M059J (cell line): ENCODE measurements at regions not wholly inside any gene's neighbourhood (a gene's known extent, or its start where the extent isn't known, plus 50 kb on each side); places are given as distances from the start of the nearest gene placed in this dataset.
"Not testable (repeated sequence)": the region's sequence is repeated elsewhere in the genome, so short reads cannot be mapped to it uniquely, and the experiment has no call there.

Experiments
- DNase-seq: peaks from one replicate; pipeline ENCODE4 v3.0.0-alpha.2; 2012; ENCODE audit warnings: low read depth

- no peak for DNase-seq
Measured at GRCh38 chr1:212495766-212496494, 63.2 kb downstream of the NENF start.

- no peak for DNase-seq
Measured at GRCh38 chr1:212496682-212497081, 64.0 kb downstream of the NENF start.

GRCh38 chr1:212497553-212497952, 64.8 kb downstream of the NENF start:
- no peak for DNase-seq

GRCh38 chr1:212498283-212499040, 65.7 kb downstream of the NENF start:
- peak; percentile 67 for DNase-seq

- no peak for DNase-seq
Measured at GRCh38 chr1:212500351-212500750, 67.6 kb downstream of the NENF start.

- no peak for DNase-seq
Measured at GRCh38 chr1:212500983-212501382, 68.3 kb downstream of the NENF start.

GRCh38 chr1:212503714-212504113, 71.0 kb downstream of the NENF start:
- no peak for DNase-seq

- no peak for DNase-seq
Measured at GRCh38 chr1:212504171-212504803, 71.6 kb downstream of the NENF start.

- no peak for DNase-seq
Measured at GRCh38 chr1:212506666-212507065, 73.9 kb downstream of the NENF start.

- no peak for DNase-seq
Measured at GRCh38 chr1:212507369-212507768, 74.6 kb downstream of the NENF start.

- DNase-seq: peak; percentile 98
Measured at GRCh38 chr1:212512816-212513559, 80.3 kb downstream of the NENF start.

GRCh38 chr1:212513586-212513985, 80.9 kb downstream of the NENF start:
- DNase-seq: no peak

- DNase-seq: peak; percentile 97
Measured at GRCh38 chr1:212514056-212514614, 81.4 kb downstream of the NENF start.

- DNase-seq: no peak
Measured at GRCh38 chr1:212514782-212515181, 82.1 kb downstream of the NENF start.

GRCh38 chr1:212515329-212515760, 82.6 kb downstream of the NENF start:
- no peak for DNase-seq

GRCh38 chr1:212516012-212516411, 83.3 kb downstream of the NENF start:
- DNase-seq: not testable (repeated sequence)

- peak; percentile 94 for DNase-seq
Measured at GRCh38 chr1:212518188-212519054, 85.7 kb downstream of the NENF start.

- no peak for DNase-seq
Measured at GRCh38 chr1:212519131-212519530, 86.4 kb downstream of the NENF start.

- DNase-seq: no peak
Measured at GRCh38 chr1:212520299-212520698, 87.6 kb downstream of the NENF start.

GRCh38 chr1:212520746-212521145, 87.8 kb upstream of the ATF3 start:
- DNase-seq: no peak
